ENCODE measurements at regions not wholly inside any gene's neighbourhood (a gene's known extent, or its start where the extent isn't known, plus 50 kb on each side); places are given as distances from the start of the nearest gene placed in this dataset.

DNA sequence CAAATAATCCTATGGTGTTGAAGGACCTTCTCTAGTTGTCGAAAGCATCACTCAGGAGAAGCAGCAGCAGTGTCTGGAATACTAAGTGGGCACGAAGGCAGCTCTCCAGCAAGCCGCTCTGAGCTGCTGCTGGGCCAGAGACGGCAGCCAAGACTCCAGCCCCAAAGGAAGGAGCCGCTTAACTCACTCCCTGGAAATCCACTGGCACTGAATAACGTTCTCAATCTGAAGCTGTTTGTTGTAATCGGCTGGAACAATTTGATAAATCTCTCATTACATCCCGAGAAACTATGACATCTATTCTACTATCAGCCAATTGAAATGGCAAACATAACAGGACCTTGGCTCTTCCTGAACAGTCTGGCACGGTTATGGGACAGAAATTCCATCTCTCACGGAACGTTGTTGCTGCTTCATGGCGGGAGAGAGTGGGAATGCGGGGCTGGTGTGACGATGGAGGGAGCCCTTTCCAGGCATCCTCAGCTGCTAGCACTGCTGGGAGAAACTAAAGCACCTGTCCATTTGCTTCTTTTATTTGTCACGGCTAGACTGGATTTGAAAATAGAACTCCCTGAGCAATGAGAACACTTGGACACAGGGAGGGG lies 331.5 kb upstream of the RNF32 start:
- DNase-seq (ENCODE audit: low spot score): no peak

GRCh38 chr7:156307193-156307592 lies 333.4 kb upstream of the RNF32 start:
- DNase-seq (ENCODE audit: low spot score): no peak

GRCh38 chr7:156305351-156305750 lies 335.2 kb upstream of the RNF32 start:
- no peak for DNase-seq (ENCODE audit: low spot score)

DNA sequence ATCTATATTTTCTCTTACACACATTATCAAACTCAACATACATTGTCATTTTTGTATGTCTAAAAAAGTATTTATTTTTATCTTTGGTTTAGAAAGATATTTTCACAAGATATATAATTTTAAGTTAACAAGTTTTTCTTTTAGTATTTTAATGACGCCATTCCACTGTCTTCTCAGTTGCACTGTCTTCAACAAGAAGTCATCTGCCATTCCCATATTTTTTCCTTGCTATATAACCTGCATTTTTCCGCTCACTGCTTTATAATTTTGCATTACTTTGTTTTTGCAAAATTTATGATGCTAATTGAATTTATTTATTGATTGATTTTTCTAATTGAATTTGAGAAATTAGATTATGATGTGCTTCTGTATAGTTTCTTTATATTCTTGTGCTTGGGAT lies 357.8 kb upstream of the RNF32 start:
- DNase-seq (ENCODE audit: low spot score): no peak

DNA sequence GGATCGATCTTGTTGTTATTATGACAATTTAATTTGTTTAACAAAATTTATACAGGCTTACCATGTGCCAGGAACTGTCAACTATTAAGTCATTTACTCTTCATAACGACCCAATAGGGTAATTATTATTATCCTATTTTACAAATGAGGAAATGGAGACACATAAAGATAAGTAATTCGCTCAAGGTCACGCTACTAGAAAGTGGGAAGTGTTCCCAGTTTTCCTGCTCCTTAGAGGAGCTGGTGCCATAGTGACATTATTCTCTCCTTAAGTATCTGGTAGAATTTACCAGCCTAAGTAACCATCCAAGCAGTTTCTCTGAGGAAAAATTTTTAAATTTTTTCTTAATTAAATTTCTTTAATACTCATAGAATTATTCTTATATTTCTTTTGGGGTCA lies 360.9 kb upstream of the RNF32 start:
- DNase-seq (ENCODE audit: low spot score): no peak

DNA sequence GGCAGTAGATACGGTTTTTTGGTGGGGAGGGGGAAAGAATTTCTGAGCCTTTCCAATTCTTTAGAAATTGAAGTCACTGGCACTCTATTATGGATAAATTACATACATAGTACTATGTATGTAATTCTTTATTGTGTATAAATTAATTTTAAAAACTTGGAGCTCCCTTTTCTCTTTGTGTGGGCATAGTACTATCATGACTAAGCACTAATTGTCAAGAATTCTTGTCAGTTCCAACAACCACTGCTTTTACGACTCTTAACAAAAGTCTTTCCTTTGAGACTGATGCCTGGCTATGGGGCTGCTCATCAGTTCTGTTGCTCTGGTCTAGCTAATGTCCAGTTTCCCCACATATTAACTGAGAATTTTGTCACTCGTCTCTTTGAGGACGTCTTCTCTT lies 365.3 kb upstream of the RNF32 start:
- DNase-seq (ENCODE audit: low spot score): no peak

GRCh38 chr7:156274557-156274956 lies 366.0 kb upstream of the RNF32 start:
- no peak for DNase-seq (ENCODE audit: low spot score)

DNA sequence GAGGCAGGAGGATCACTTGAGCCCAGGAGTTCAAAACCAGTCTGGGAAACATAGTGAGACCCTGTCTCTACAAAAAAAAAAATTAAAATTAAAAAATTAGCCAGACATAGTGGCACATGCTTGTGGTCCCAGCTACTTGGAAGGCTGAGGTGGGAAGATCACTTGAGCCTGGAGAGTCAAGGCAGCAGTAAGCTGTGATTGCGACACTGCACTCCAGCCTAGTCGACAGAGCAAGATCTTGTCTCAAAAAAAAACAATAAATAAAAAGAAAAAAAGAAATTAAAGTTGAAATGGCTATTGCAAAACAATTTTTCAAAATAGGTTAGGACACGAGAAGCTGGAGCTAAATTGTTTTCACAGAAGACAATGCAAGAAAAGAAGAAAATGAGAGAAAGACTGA lies 379.0 kb upstream of the RNF32 start:
- DNase-seq (ENCODE audit: low spot score): no peak

GRCh38 chr7:156257904-156258303 lies 382.7 kb upstream of the RNF32 start:
- DNase-seq (ENCODE audit: low spot score): no peak

DNA sequence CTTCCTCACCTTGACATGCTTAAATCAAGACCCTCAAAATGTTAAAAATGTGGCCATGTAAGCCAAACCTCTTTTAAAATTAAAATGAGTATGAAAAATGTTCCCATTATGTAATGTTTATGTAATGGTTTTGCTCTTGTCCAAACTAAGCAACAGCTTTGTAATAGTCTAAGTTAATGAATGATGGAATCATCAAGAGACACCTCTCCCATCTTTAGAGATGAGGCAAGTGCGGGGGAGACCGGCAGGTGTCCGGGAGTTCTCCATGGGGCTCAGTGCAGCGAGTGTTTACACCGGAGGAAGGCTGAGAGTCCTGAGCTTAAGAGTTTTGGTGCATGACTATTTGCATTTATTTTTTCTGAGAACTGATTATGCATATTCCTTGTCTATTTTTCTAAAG lies 384.9 kb upstream of the RNF32 start:
- no peak for DNase-seq (ENCODE audit: low spot score)

- DNase-seq (ENCODE audit: low spot score): no peak
Measured at GRCh38 chr7:156251861-156252260, 388.7 kb upstream of the RNF32 start.

DNA sequence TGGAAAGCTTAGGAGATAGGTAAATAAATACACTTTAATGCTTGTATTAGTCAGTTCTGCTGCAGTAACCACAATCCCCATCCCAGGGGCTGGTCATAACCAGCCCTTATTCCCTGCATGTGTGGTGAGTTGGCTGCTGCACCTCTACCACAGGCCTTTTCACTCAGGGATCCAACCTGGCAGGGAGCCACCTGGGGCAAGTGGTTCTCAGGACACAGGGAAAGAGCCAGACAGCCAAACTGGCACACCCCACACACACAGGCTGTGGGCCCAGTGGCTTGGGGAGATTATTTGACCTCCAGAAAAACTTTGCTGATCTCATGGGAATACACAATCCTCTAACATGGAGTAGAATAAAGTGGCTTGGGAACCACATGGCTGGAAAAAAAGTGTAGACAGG lies 400.0 kb upstream of the RNF32 start:
- DNase-seq (ENCODE audit: low spot score): no peak

- no peak for DNase-seq (ENCODE audit: low spot score)
Measured at GRCh38 chr7:156238366-156239133, 402.0 kb upstream of the RNF32 start.

DNA sequence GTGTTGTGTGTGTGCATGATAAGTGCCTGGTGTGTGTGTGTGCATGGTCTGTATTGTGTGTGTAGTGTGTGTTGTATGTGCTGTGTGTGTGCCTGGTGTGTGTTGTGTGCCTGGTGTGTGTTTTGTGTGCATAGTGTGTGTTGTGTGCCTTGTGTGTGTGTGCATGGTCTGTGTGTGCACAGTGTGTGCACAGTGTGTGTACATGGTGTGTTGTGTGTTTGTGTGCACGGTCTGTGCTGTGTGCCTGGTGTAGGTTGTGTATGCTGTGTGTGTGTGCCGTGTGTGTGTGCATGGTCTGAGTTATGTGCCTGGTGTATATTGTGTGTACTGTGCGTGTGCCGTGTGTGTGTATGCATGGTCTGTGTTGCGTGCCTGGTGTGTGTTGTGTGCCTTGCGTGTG lies 403.0 kb upstream of the RNF32 start:
- DNase-seq (ENCODE audit: low spot score): no peak

DNA sequence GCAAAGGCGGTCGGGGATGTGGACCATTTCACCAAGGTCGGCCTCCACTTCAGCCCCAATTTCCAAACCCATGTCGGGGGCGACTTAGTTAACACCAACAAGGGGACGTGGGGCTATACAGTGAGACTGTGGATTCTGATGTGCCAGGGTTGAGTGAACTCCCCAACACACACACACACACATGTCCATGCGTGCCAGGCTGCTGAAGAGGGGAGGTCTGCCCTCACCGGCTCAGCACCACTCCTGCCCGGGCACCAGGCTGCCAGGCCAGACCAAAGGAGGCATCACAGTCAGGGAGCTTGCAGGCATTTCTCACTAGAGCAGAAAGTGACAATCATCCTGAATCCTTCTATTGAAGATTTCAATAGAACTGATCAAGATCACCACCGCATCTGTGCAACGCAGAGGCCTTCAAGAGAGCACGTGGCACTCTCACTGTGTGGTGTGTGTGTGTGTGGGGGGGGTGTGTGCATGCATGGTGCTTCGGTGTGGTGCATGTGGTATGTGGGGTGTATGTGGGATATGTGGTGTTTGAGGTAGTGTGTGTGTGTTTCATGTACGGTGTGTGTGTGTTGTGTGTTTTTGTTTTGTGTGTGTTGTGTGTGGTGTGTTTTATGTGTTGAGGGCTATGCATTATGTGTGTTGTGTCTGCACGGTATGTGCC lies 403.5 kb upstream of the RNF32 start:
- DNase-seq (ENCODE audit: low spot score): no peak

DNA sequence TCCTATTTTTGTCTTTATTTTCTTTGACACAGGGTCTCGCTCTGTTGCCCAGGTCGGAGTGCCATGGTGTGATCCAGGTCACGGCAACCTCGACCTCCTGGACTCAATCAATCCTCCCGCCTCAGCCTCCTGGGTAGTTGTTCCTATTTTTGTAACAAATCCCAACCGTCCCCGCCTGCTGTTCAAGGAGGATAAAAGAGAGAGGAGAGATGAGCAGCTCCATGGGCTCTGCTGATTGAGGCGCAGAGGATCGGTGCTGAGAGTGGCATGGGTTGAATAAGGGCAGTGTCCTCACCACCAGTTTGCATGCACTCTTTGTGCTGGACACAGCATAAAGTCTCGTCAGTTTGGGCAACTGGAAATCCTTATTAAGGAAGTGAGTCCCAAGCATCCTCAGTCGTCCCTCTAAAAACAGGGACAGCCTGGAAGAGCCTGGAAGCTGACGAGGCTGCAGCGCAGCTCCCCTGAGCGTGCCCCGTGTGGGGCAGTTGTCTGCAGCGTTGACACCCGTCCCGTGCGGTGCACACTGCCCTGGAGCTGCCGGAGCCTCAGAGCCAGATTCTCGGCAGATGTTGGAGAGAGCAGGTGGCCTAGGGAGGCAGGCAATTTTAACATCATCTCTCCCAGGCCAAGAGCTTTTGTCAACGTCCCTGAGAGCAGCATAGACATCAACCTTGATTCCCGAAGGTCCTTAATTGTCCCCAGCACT lies 404.2 kb upstream of the RNF32 start:
- DNase-seq (ENCODE audit: low spot score): no peak

DNA sequence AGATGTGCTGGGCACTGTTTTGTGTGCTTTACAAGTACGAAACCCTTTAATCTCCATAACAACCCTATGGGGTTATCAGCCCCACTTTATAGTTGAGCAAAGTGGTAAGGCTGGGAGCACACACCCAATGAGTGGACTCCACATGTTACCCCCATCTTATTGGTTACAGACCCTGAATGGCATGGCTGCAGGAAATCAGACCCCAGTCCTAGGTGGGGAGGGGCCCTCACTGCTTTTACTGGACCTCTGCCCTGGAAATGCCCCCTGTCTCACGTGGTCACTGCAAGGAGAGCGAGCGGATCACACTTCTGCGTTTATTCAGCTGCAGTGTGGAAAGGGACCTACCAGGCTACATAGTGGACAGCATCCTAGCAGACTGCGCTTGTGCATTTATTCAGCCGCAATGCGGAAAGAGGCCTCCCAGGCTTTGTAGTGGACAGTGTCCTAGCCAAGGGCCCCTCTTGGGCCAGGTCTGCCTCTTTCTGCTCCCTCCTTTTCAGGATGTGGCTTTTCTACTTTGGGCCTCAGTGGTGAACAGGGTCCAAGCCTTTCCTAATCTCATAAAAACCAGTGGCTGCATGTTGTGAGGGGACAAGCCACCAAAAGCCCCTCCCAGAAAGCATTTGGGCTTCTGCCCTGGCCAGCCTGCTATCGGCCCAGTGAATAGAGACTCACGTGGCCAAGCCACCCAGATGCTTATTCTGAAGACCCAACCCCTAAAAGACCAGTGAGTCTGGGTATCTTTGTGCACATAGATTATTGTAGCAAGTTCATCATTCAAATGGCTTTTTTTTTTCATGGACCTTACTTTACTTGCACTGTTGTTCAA lies 405.7 kb upstream of the RNF32 start:
- no peak for DNase-seq (ENCODE audit: low spot score)

DNA sequence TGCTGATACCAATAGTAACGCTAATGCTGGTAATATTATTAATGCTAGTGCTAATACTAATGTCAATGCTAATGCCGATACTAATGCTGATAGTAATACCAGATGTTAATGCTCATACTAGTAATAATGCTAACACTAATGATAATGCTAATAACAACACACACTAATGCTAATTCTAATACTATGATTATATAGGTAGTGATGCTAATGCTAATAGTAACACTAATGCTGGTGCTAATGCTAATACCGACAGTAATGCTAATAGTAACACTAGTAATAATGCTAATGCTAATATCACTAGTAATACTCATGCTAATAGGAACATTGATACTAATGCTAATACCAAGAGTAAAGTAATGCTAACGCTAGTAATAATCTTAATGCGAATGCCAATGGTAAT lies 406.4 kb upstream of the RNF32 start:
- DNase-seq (ENCODE audit: low spot score): no peak

- DNase-seq (ENCODE audit: low spot score): no peak
Measured at GRCh38 chr7:156232931-156233705, 407.5 kb upstream of the RNF32 start.

- DNase-seq (ENCODE audit: low spot score): no peak
Measured at GRCh38 chr7:156230576-156230975, 410.0 kb upstream of the RNF32 start.

DNA sequence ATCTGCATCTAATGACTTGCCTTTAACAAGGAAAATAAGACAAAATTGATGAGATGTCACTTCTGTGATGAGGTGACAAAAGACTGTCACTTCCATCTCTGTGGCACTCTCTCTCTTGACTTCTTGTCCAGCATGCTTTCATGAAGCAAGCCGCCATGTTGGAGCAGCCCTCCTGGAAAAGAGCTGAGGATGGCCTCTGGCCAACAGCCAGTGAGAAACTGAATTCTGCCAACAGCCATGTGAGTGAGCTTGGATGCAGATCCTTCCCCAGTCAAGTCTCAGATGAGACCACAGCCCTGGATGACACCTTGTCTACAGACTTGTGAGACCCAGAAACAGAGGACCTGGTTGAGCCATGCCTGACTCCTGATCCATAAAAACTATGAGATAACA lies 412.6 kb upstream of the SHH start:
- no peak for DNase-seq (ENCODE audit: low spot score)
